K562 (cell line): ENCODE measurements at regions not wholly inside any gene's neighbourhood (a gene's known extent, or its start where the extent isn't known, plus 50 kb on each side); places are given as distances from the start of the nearest gene placed in this dataset.

Experiments
- ATAC-seq: fragments of 200-7000 bp; cut with Tn5 transposase; 3 replicates; pipeline ENCODE4 v1.9.1; 2020; ENCODE audit warnings: moderate library complexity
- BruUV-seq: library from RNA; stranded (reverse); fragments of 400-500 nt; replicated peaks from 2 replicates; lab custom pipeline; 2021; lab: Mats Ljungman, UMichigan
- CTCF ChIA-PET: fragments of 300-600 bp; formaldehyde crosslinking; extraction: SDS; loops from one replicate; lab custom pipeline; 2021; ENCODE audit warnings: low intra/inter-chr PET ratio; lab: Yijun Ruan, JAX
- POLR2A ChIA-PET: fragments of 300-600, 350-650 bp; sonication (Branson Sonifier 250); formaldehyde crosslinking; extraction: SDS; loops from one replicate; lab custom pipeline; 2021; ENCODE audit warnings: antibody characterized with exemption, inconsistent platforms; lab: Yijun Ruan, JAX
- DNase-seq, 4 experiments: peaks; one replicate each; pipeline versions ENCODE4 v3.0.0 to v3.0.0-alpha.2; 2011 to 2018; ENCODE audit warnings: low spot score in 3 of 4, mixed read lengths in 3 of 4; ENCODE audit errors: extremely low read depth in 1 of 4
- FAIRE-seq: peaks from 2 replicates; lab custom pipeline; 2011; peaks lifted over from hg19 to GRCh38; lab: Jason Lieb, UNC
- H2AFZ ChIP-seq: 2 replicates; pipeline ENCODE4 v1.6.0; 2011; ENCODE audit warnings: low read depth, low read length, control low read depth, inconsistent platforms
- H3K27ac ChIP-seq: fragments of 200-600 bp; 3 replicates; pipeline ENCODE4 v1.8.0; 2011; ENCODE audit warnings: low read depth, mild to moderate bottlenecking, control low read depth, inconsistent platforms, low read length, moderate library complexity, mixed read lengths; ENCODE audit errors: extremely low read depth
- H3K27me3 ChIP-seq, 2 experiments: fragments of 300-600 bp in 1 of 2; 2 replicates in 1 of 2; 3 replicates in 1 of 2; pipeline versions ENCODE4 v1.6.0 to v1.8.0; 2011; ENCODE audit warnings: inconsistent platforms in 2 of 2, low read length in 2 of 2, mild to moderate bottlenecking in 1 of 2, mixed read lengths in 1 of 2, moderate library complexity in 1 of 2; ENCODE audit not compliant: control insufficient read depth in 2 of 2, insufficient read depth in 2 of 2
- H3K36me3 ChIP-seq: fragments of 300-600 bp; 3 replicates; pipeline ENCODE4 v1.8.0; 2011; ENCODE audit warnings: mild to moderate bottlenecking, low read length, inconsistent platforms; ENCODE audit not compliant: control insufficient read depth, insufficient read depth
- H3K4me1 ChIP-seq, 2 experiments: fragments of 200-600 bp in 1 of 2; replicated peaks in 1 of 2; 2 replicates in 1 of 2; 3 replicates in 1 of 2; pipeline versions ENCODE4 v1.5.1 to v1.8.0; 2011; ENCODE audit warnings: inconsistent platforms in 2 of 2, low read length in 2 of 2, mild to moderate bottlenecking in 1 of 2, mixed read lengths in 1 of 2, moderate library complexity in 1 of 2; ENCODE audit not compliant: control insufficient read depth in 2 of 2, insufficient read depth in 2 of 2
- H3K4me2 ChIP-seq: 2 replicates; pipeline ENCODE4 v1.6.1; 2011; ENCODE audit warnings: low read length, control low read depth, inconsistent platforms, mixed read lengths; ENCODE audit not compliant: insufficient read depth
- H3K4me3 ChIP-seq: fragments of 200-600 bp; sonication (generic), shearing (Covaris generic); 2 replicates; pipeline ENCODE4 v1.5.1; 2016; ENCODE audit warnings: control low read depth, inconsistent platforms
- H3K79me2 ChIP-seq: fragments of 200-600 bp; 3 replicates; pipeline ENCODE4 v1.8.0; 2011; ENCODE audit warnings: low read length, inconsistent platforms; ENCODE audit not compliant: control insufficient read depth, insufficient read depth
- H3K9ac ChIP-seq, 2 experiments: 2 replicates each; pipeline versions ENCODE4 v1.6.0 to v1.6.1; 2011; ENCODE audit warnings: low read depth in 2 of 2, low read length in 2 of 2, control low read depth in 1 of 2, inconsistent platforms in 1 of 2, mild to moderate bottlenecking in 1 of 2, mixed read lengths in 1 of 2; ENCODE audit not compliant: insufficient read depth in 1 of 2
- H3K9me1 ChIP-seq: one replicate; pipeline ENCODE4 v1.6.0; 2011; ENCODE audit warnings: inconsistent platforms, mild to moderate bottlenecking, low read length, moderate library complexity; ENCODE audit not compliant: control insufficient read depth, insufficient read depth
- H3K9me3 ChIP-seq: replicated peaks from 2 replicates; pipeline ENCODE4 v1.5.1; 2011; ENCODE audit warnings: low read depth, low read length, inconsistent platforms; ENCODE audit not compliant: control insufficient read depth, insufficient read depth
- H4K20me1 ChIP-seq: replicated peaks from 2 replicates; pipeline ENCODE4 v1.6.1; 2011; ENCODE audit warnings: low read length, inconsistent platforms, mixed read lengths; ENCODE audit not compliant: control insufficient read depth, insufficient read depth
- ARID4B ChIP-seq: sonication (generic); formaldehyde crosslinking; IDR thresholded peaks from 2 replicates; pipeline ENCODE4 v1.8.0; 2022; ENCODE audit warnings: mild to moderate bottlenecking, missing genetic modification reagents
- BCLAF1 ChIP-seq, 2 experiments: fragments of 450-650 bp in 1 of 2; IDR thresholded peaks; 2 replicates each; pipeline ENCODE4 v1.6.1; 2011 to 2017; ENCODE audit warnings: low read depth in 2 of 2, antibody characterized with exemption in 1 of 2, borderline replicate concordance in 1 of 2, low read length in 1 of 2, mild to moderate bottlenecking in 1 of 2, mixed read lengths in 1 of 2; ENCODE audit not compliant: control insufficient read depth in 1 of 2
- BCOR ChIP-seq: fragments of 450-650 bp; IDR thresholded peaks from 2 replicates; pipeline ENCODE4 v1.6.1; 2016
- BMI1 ChIP-seq: fragments of 150-350 bp; IDR thresholded peaks from 2 replicates; pipeline ENCODE4 v1.6.1; 2014; ENCODE audit warnings: low read length
- DIDO1 ChIP-seq: fragments of 450-650 bp; IDR thresholded peaks from 2 replicates; pipeline ENCODE4 v1.6.1; 2016; ENCODE audit warnings: low read depth, missing biosample characterization, missing genetic modification characterization
- GABPB2 ChIP-seq: fragments of 250-450 bp; sonication (Bioruptor Pico); conservative IDR thresholded peaks from 2 replicates; pipeline ENCODE4 v1.5.1; 2021; ENCODE audit warnings: mild to moderate bottlenecking
- ID3 ChIP-seq, 2 experiments: fragments of 250-450 bp in 1 of 2; fragments of 450-650 bp in 1 of 2; sonication (Bioruptor Pico) in 1 of 2; IDR thresholded peaks; 2 replicates each; pipeline versions ENCODE4 v1.6.1 to v1.8.0; 2016 to 2021; ENCODE audit warnings: mild to moderate bottlenecking in 2 of 2, moderate library complexity in 2 of 2, missing compliant biosample characterization in 1 of 2, missing genetic modification characterization in 1 of 2
- MIER1 ChIP-seq: fragments of 450-650 bp; IDR thresholded peaks from 2 replicates; pipeline ENCODE4 v1.6.1; 2016; ENCODE audit warnings: antibody characterized with exemption, mild to moderate bottlenecking, low read depth
- NFE2 ChIP-seq: IDR thresholded peaks from 2 replicates; pipeline ENCODE4 v1.6.1; 2014; ENCODE audit warnings: antibody characterized with exemption, low read depth
- PTBP1 ChIP-seq: fragments of 200-400 bp; formaldehyde crosslinking; IDR thresholded peaks from 2 replicates; pipeline ENCODE4 v1.6.1; 2017; ENCODE audit warnings: low read depth, low read length
- XRCC3 ChIP-seq: fragments of 450-650 bp; IDR thresholded peaks from 2 replicates; pipeline ENCODE4 v1.6.1; 2017; ENCODE audit warnings: mild to moderate bottlenecking, moderate library complexity
- ZBTB1 ChIP-seq: sonication (generic); formaldehyde crosslinking; IDR thresholded peaks from 2 replicates; pipeline ENCODE4 v1.8.1; 2023; ENCODE audit warnings: missing genetic modification reagents, low read depth, mild to moderate bottlenecking, borderline replicate concordance
- WGBS: fragments of 100-300 bp; shearing (Covaris generic); methylation state at CpG from one replicate; pipeline ENCODE4 v1.1.6; 2016; ENCODE audit warnings: low coverage, mixed read lengths; ENCODE audit not compliant: insufficient coverage; ENCODE audit errors: missing lambda C conversion rate; 5-methylcytosine and 5-hydroxymethylcytosine counted together
- in situ Hi-C: fragments of 300-500 bp; cut with MboI; formaldehyde crosslinking; loops from 4 replicates; pipeline ENCODE4 v1.15.0; 2018; ENCODE audit warnings: inconsistent platforms, mixed read lengths
- intact Hi-C: fragments of 100-400 bp; cut with micrococcal nuclease; formaldehyde crosslinking; loops from 2 replicates; pipeline ENCODE4 v1.14.2; 2022
- TF ChIP-seq, protein P1 (sequence below): sonication (generic); formaldehyde crosslinking; IDR thresholded peaks from 2 replicates; pipeline ENCODE4 v1.9.0; 2022; ENCODE audit warnings: mild to moderate bottlenecking, missing genetic modification reagents

DNA sequence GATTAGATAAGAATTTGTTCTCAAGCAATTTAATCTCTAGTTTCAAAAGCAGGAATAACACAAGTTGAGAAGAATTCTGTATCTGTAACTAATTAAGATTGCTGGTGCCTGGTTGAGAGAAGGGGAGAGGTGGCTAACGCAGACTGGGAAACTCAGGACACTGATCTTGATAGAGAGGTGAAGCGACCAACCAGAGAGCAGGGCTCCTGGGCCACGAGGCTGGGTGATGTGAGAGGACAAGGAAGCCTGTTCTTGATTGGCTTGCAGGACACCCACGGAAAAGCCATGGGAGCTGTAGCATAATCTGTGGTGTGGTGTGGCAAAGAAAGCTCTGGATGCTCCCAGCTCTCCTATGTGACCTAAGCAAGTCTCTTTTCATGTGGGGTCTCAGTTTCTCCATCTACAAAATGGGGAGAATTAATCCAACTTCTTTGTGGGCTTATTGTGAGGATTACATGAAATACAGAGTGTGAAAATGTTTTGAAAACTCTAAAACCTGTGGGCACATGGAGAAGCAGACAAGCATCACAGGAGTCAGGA is 594.1 kb upstream of the BRINP1 start:
- ChIA-PET CTCF (no interaction called here), POLR2A (no interaction called here)
- Histone ChIP-seq H3K4me2 (no peak overlapping the region), H3K27me3 (no peaks in the 10 kb centered on the region), H3K9me1 (no peaks in the 10 kb centered on the region), H3K27ac (no peak overlapping the region), H3K4me1 (no peaks in the 10 kb centered on the region), H3K9ac (no peak overlapping the region), H3K79me2 (no peaks in the 10 kb centered on the region), H2AFZ (no peak overlapping the region), H3K9me3 (no peaks in the 10 kb centered on the region), H3K36me3 (no peaks in the 10 kb centered on the region), H3K4me3 (no peak overlapping the region), H4K20me1 (no peaks in the 10 kb centered on the region)
- no TSS peak for BruUV-seq
- ATAC-seq: no peak
- no peak for DNase-seq
- no peak for FAIRE-seq
- WGBS: 0% methylated on average over 4 of the region's 4 CpGs
- intact Hi-C loops (loop anchor here (10.0 kb wide), 2 partner anchors 409 to 511 kb away; no protein-coding TSS in a partner anchor), in situ Hi-C loops (no loop called here)
- no peak for TF ChIP-seq MIER1
- TF ChIP-seq GABPB2: no peak
- TF ChIP-seq BMI1: no peak
- no peak for TF ChIP-seq BCLAF1 (IDR thresholded peaks at IDR 0.05; ENCODE audit: borderline replicate concordance in 1 of 2, control insufficient read depth in 1 of 2, low read depth in 2 of 2, low read length in 1 of 2)
- TF ChIP-seq ID3 (CRISPR knock-in tag; IDR thresholded peaks at IDR 0.05): no peak
- TF ChIP-seq ID3 (tag; IDR thresholded peaks at IDR 0.05): no peak
- no peak for TF ChIP-seq XRCC3
- no peak for TF ChIP-seq NFE2
- no peak for TF ChIP-seq BCOR
- TF ChIP-seq DIDO1 (tag): no peak
- no peak for TF ChIP-seq ZBTB1 (CRISPR knock-in tag)
- TF ChIP-seq, protein P1, sequence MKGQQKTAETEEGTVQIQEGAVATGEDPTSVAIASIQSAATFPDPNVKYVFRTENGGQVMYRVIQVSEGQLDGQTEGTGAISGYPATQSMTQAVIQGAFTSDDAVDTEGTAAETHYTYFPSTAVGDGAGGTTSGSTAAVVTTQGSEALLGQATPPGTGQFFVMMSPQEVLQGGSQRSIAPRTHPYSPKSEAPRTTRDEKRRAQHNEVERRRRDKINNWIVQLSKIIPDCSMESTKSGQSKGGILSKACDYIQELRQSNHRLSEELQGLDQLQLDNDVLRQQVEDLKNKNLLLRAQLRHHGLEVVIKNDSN (CRISPR knock-in tag): no peak
- TF ChIP-seq ARID4B (CRISPR knock-in tag): no peak
- TF ChIP-seq PTBP1: no peak
